ENCODE measurements at regions not wholly inside any gene's neighbourhood (a gene's known extent, or its start where the extent isn't known, plus 50 kb on each side); places are given as distances from the start of the nearest gene placed in this dataset.

DNA sequence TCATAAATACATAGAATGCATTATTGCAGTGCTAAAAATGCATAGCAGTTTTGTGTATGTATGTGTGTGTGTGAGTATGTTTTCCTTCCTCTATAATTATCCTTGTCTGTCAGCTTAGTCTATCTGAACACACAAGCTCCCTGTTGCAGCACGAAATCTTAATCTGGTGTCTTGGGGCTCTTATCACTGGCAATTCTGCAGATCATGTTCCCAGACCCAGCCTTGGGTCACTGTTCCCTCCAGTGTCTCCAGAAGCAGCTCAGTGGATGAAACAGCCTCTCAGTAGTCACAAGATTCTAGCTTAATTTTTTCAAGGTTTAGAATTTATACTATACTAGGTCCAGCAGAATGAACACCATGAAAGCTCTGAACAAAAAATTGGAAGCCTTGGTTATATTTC lies 777.9 kb downstream of the MRPL39 start:
- no peak for TF ChIP-seq POLR2AphosphoS5 (IDR thresholded peaks at IDR 0.05; ENCODE audit: insufficient read depth, low read depth, low read length)
- TF ChIP-seq, protein P1, sequence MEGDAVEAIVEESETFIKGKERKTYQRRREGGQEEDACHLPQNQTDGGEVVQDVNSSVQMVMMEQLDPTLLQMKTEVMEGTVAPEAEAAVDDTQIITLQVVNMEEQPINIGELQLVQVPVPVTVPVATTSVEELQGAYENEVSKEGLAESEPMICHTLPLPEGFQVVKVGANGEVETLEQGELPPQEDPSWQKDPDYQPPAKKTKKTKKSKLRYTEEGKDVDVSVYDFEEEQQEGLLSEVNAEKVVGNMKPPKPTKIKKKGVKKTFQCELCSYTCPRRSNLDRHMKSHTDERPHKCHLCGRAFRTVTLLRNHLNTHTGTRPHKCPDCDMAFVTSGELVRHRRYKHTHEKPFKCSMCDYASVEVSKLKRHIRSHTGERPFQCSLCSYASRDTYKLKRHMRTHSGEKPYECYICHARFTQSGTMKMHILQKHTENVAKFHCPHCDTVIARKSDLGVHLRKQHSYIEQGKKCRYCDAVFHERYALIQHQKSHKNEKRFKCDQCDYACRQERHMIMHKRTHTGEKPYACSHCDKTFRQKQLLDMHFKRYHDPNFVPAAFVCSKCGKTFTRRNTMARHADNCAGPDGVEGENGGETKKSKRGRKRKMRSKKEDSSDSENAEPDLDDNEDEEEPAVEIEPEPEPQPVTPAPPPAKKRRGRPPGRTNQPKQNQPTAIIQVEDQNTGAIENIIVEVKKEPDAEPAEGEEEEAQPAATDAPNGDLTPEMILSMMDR (IDR thresholded peaks at IDR 0.05; ENCODE audit: extremely low read depth in 1 of 2, insufficient read depth in 1 of 2, low read depth in 1 of 2, low read length in 2 of 2) = no peak
- TF ChIP-seq POLR2A (IDR thresholded peaks at IDR 0.05; ENCODE audit: low read depth, low read length) = no peak
- no peak for TF ChIP-seq EZH2 (IDR thresholded peaks at IDR 0.05; ENCODE audit: borderline replicate concordance, low read depth, low read length, severe bottlenecking)
- TF ChIP-seq MAX (IDR thresholded peaks at IDR 0.05; ENCODE audit: insufficient read depth, insufficient read length) = no peak

All from endothelial cell of umbilical vein (primary cell).